ENCODE measurements at regions not wholly inside any gene's neighbourhood (a gene's known extent, or its start where the extent isn't known, plus 50 kb on each side); places are given as distances from the start of the nearest gene placed in this dataset.

GRCh38 chr3:20669675-20670074, 483.7 kb upstream of the SGO1 start:
- TF ChIP-seq CTCF (IDR thresholded peaks at IDR 0.05) (no peak), POLR2A (IDR thresholded peaks at IDR 0.05) (no peak)

Data from testis (tissue), 2 donors.